ENCODE measurements at regions not wholly inside any gene's neighbourhood (a gene's known extent, or its start where the extent isn't known, plus 50 kb on each side); places are given as distances from the start of the nearest gene placed in this dataset.

GRCh38 chr15:57854531-57854930 is 148.0 kb downstream of the POLR2M start:
- no peaks in the 10 kb centered on the region for H3K79me2 ChIP-seq (ENCODE audit: insufficient read depth)
- H4K20me1 ChIP-seq (ENCODE audit: insufficient read depth) = no peaks in the 10 kb centered on the region
- CTCF ChIA-PET = interaction anchor here (2.3 to 16.2 kb wide), 2 partner anchors 10 to 108 kb away, joined by 10 to 315 read pairs; no protein-coding TSS in a partner anchor
- H3K36me3 ChIP-seq (replicated peaks in 1 of 2; ENCODE audit: control insufficient read depth in 1 of 2, insufficient read depth in 2 of 2, low read length in 1 of 2) = no peaks in the 10 kb centered on the region
- no peaks in the 10 kb centered on the region for H3K4me1 ChIP-seq (ENCODE audit: control insufficient read depth in 1 of 2, insufficient read depth in 2 of 2, low read depth in 1 of 2, low read length in 1 of 2)
- no peak overlapping the region for H3K27ac ChIP-seq (ENCODE audit: low read depth in 2 of 2, low read length in 1 of 2)
- POLR2A ChIA-PET = no interaction called here
- no peak overlapping the region for H3K4me2 ChIP-seq
- H2AFZ ChIP-seq (ENCODE audit: low read depth) = no peak overlapping the region
- H3K9me2 ChIP-seq = no peaks in the 10 kb centered on the region
- TF ChIP-seq SIN3A (IDR thresholded peaks at IDR 0.05; ENCODE audit: borderline replicate concordance, low read depth, low read length) (no peak), GABPA (IDR thresholded peaks at IDR 0.05; ENCODE audit: low read depth) (no peak), FOXJ3 (CRISPR knock-in tag; IDR thresholded peaks at IDR 0.05) (no peak), CTCF (IDR thresholded peaks at IDR 0.05) (no peak), JUND (IDR thresholded peaks at IDR 0.05) (no peak)
- DNase-seq = no peak
- no peak overlapping the region for H3K9ac ChIP-seq
- H3K27me3 ChIP-seq (ENCODE audit: insufficient read depth) = no peaks in the 10 kb centered on the region; the same call in 1 of the 2 replicates
- H3K9me3 ChIP-seq = no peaks in the 10 kb centered on the region
- H3K4me3 ChIP-seq (ENCODE audit: low read depth in 2 of 2, low read length in 1 of 2) = no peak overlapping the region
- H3F3A ChIP-seq (replicated peaks; ENCODE audit: insufficient read depth) = no peaks in the 10 kb centered on the region

GRCh38 chr15:57857871-57858270 is 151.4 kb downstream of the POLR2M start:
- H3K4me2 ChIP-seq = no peak overlapping the region

More at GRCh38 chr15:57857871-57858270, 151.4 kb downstream of the POLR2M start:
- no peaks in the 10 kb centered on the region for H3K9me3 ChIP-seq
- H3F3A ChIP-seq (replicated peaks; ENCODE audit: insufficient read depth) = peaks cover 6% of the 10 kb centered on the region
- H3K27me3 ChIP-seq (ENCODE audit: insufficient read depth) = no peaks in the 10 kb centered on the region; the same call in 1 of the 2 replicates
- no peaks in the 10 kb centered on the region for H4K20me1 ChIP-seq (ENCODE audit: insufficient read depth)
- no peak for DNase-seq
- H3K9ac ChIP-seq = no peak overlapping the region
- H3K4me1 ChIP-seq (ENCODE audit: control insufficient read depth in 1 of 2, insufficient read depth in 2 of 2, low read depth in 1 of 2, low read length in 1 of 2) = no peaks in the 10 kb centered on the region
- no peaks in the 10 kb centered on the region for H3K79me2 ChIP-seq (ENCODE audit: insufficient read depth)
- TF ChIP-seq FOSL2 (IDR thresholded peaks at IDR 0.05; ENCODE audit: borderline replicate concordance, low read depth) (no peak), RXRA (IDR thresholded peaks at IDR 0.05; ENCODE audit: borderline replicate concordance, low read depth) (no peak), POLR2AphosphoS5 (IDR thresholded peaks at IDR 0.05; ENCODE audit: low read depth, low read length) (no peak), USF2 (IDR thresholded peaks at IDR 0.05; ENCODE audit: borderline replicate concordance, low read depth, low read length) (no peak), CHD2 (IDR thresholded peaks at IDR 0.05; ENCODE audit: low read length, partially characterized antibody) (no peak), FOXJ3 (CRISPR knock-in tag; IDR thresholded peaks at IDR 0.05) (no peak), USF1 (IDR thresholded peaks at IDR 0.05; ENCODE audit: borderline replicate concordance, low read depth) (no peak), FOXM1 (IDR thresholded peaks at IDR 0.05; ENCODE audit: low read depth) (no peak), CTCF (IDR thresholded peaks at IDR 0.05) (no peak), JUND (IDR thresholded peaks at IDR 0.05) (no peak), ZBTB33 (IDR thresholded peaks at IDR 0.05; ENCODE audit: borderline replicate concordance, low read depth) (no peak), TCF12 (IDR thresholded peaks at IDR 0.05) (no peak)
- CTCF ChIA-PET = interaction anchor here (1.2 to 16.2 kb wide), 3 partner anchors 112 to 298 kb away, joined by 4 to 315 read pairs (median 42); no protein-coding TSS in a partner anchor
- no peaks in the 10 kb centered on the region for H3K36me3 ChIP-seq (replicated peaks in 1 of 2; ENCODE audit: control insufficient read depth in 1 of 2, insufficient read depth in 2 of 2, low read length in 1 of 2)
- H3K27ac ChIP-seq (ENCODE audit: low read depth in 2 of 2, low read length in 1 of 2) = no peak overlapping the region
- H3K4me3 ChIP-seq (ENCODE audit: low read depth in 2 of 2, low read length in 1 of 2) = no peak overlapping the region
- POLR2A ChIA-PET = no interaction called here
- no peak overlapping the region for H2AFZ ChIP-seq (ENCODE audit: low read depth)
- 74% methylated on average over 1 of the region's 1 CpG for WGBS (ENCODE audit: low lambda C conversion rate)
- no peaks in the 10 kb centered on the region for H3K9me2 ChIP-seq

Data from SK-N-SH (cell line).